Transverse colon (tissue), 4 donors: ENCODE measurements at regions not wholly inside any gene's neighbourhood (a gene's known extent, or its start where the extent isn't known, plus 50 kb on each side); places are given as distances from the start of the nearest gene placed in this dataset.
"Not testable (repeated sequence)": the region's sequence is repeated elsewhere in the genome, so short reads cannot be mapped to it uniquely, and the experiment has no call there.

Experiments used
- DNase-seq: peaks from one replicate; pipeline ENCODE4 v3.0.0-alpha.2; 2019
- H3K27ac ChIP-seq, 4 donors: fragments of 200-600 bp; sonication (generic); 2 replicates each; pipeline ENCODE4 v1.5.1; 2016 to 2018; ENCODE audit warnings: inconsistent platforms in 4 of 4
- H3K27me3 ChIP-seq: fragments of 200-600 bp; sonication (generic); 2 replicates; pipeline ENCODE4 v1.5.1; 2017; ENCODE audit warnings: inconsistent platforms
- H3K36me3 ChIP-seq, 4 donors: fragments of 200-600 bp; sonication (generic); 2 replicates each; pipeline ENCODE4 v1.5.1; 2017 to 2019; ENCODE audit warnings: inconsistent platforms in 4 of 4
- H3K4me1 ChIP-seq, 4 donors: fragments of 200-600 bp; sonication (generic); 2 replicates each; pipeline ENCODE4 v1.5.1; 2017 to 2020; ENCODE audit warnings: inconsistent platforms in 4 of 4
- H3K4me3 ChIP-seq, 4 donors: fragments of 200-600 bp; sonication (generic); 1 replicate in 1 of 4; 2 replicates in 3 of 4; pipeline versions ENCODE4 v1.5.1 to v1.6.1; 2017 to 2019; ENCODE audit warnings: inconsistent platforms in 4 of 4
- H3K9me3 ChIP-seq, 2 donors: fragments of 200-600 bp; sonication (generic); 2 replicates each; pipeline ENCODE4 v1.5.1; 2017 to 2019; ENCODE audit warnings: inconsistent platforms in 2 of 2
- CTCF ChIP-seq, 5 experiments: fragments of 200-600 bp in 3 of 5; fragments of 450-650 bp in 2 of 5; sonication (generic) in 3 of 5; IDR thresholded peaks; 1 replicate in 2 of 5; 2 replicates in 3 of 5; pipeline ENCODE4 v1.5.1; 2016 to 2017; ENCODE audit warnings: antibody characterized with exemption in 5 of 5, inconsistent platforms in 3 of 5, mild to moderate bottlenecking in 2 of 5, moderate library complexity in 1 of 5
- EP300 ChIP-seq: sonication (generic); formaldehyde crosslinking; IDR thresholded peaks from one replicate; pipeline ENCODE4 v1.6.1; 2017; ENCODE audit warnings: antibody characterized with exemption, low read depth
- POLR2A ChIP-seq: fragments of 450-650 bp; IDR thresholded peaks from one replicate; pipeline ENCODE4 v1.6.1; 2016; ENCODE audit warnings: antibody characterized with exemption, mild to moderate bottlenecking, moderate library complexity
- POLR2AphosphoS5 ChIP-seq, 3 donors: sonication (generic); formaldehyde crosslinking; IDR thresholded peaks; one replicate each; pipeline ENCODE4 v1.6.1; 2016; ENCODE audit warnings: antibody characterized with exemption in 3 of 3
- WGBS, 2 donors: methylation state at CpG; one replicate each; pipeline ENCODE4 v1.1.5; 2018; ENCODE audit warnings: low coverage in 1 of 2; 5-methylcytosine and 5-hydroxymethylcytosine counted together
- in situ Hi-C, 4 donors: fragments of 200-750 bp; cut with MboI; loops; one replicate each; pipeline versions ENCODE4 v1.15.0 to v1.15.1; 2017; ENCODE audit warnings: low sequenced_read_pairs in 3 of 4, low pct_ligation_motif_present in 1 of 4, low pct_unique_long_range_greater_than_20kb in 1 of 4
- intact Hi-C: fragments of 100-400 bp; cut with DNase I; formaldehyde crosslinking; loops from one replicate; pipeline ENCODE4 v1.15.1; 2023; ENCODE audit warnings: low total_unique reads

- Histone ChIP-seq H3K4me3 (no peak overlapping the region), H3K27ac (no peak overlapping the region), H3K36me3 (no peaks in the 10 kb centered on the region), H3K27me3 (no peaks in the 10 kb centered on the region), H3K9me3 (no peaks in the 10 kb centered on the region), H3K4me1 (no peaks in the 10 kb centered on the region)
- WGBS, 2 donors: 83 to 89% methylated on average over 4 of the region's 4 CpGs
- in situ Hi-C loops: no loop called here
- no peak for TF ChIP-seq CTCF (IDR thresholded peaks at IDR 0.05)
- no peak for DNase-seq
- intact Hi-C loops: no loop called here
These were observed 144.8 kb upstream of the MON1B start for GRCh38 chr16:77046206-77046605.

GRCh38 chr16:77048085-77048484 lies 142.9 kb upstream of the MON1B start:
- in situ Hi-C loops: no loop called here
- Histone ChIP-seq H3K36me3 (no peaks in the 10 kb centered on the region), H3K4me1 (no peaks in the 10 kb centered on the region), H3K27ac (no peak overlapping the region), H3K9me3 (no peaks in the 10 kb centered on the region), H3K4me3 (no peak overlapping the region), H3K27me3 (no peaks in the 10 kb centered on the region)
- intact Hi-C loops: no loop called here
- no peak for TF ChIP-seq POLR2AphosphoS5 (IDR thresholded peaks at IDR 0.05)
- no peak for TF ChIP-seq POLR2A
- TF ChIP-seq CTCF (IDR thresholded peaks at IDR 0.05): no peak
- TF ChIP-seq EP300: no peak
- no peak for DNase-seq

- TF ChIP-seq POLR2A: no peak
- TF ChIP-seq POLR2AphosphoS5 (IDR thresholded peaks at IDR 0.05): no peak
- no peak for TF ChIP-seq EP300
- no peak for TF ChIP-seq CTCF (IDR thresholded peaks at IDR 0.05)
- Histone ChIP-seq H3K36me3 (no peaks in the 10 kb centered on the region), H3K27ac (no peak overlapping the region), H3K4me1 (no peaks in the 10 kb centered on the region), H3K27me3 (no peaks in the 10 kb centered on the region), H3K9me3 (no peaks in the 10 kb centered on the region), H3K4me3 (no peak overlapping the region)
- intact Hi-C loops (no loop called here), in situ Hi-C loops (no loop called here)
- DNase-seq: no peak
- 53 to 74% methylated on average over 3 to 4 of the region's 4 CpGs for WGBS, 2 donors
These were observed 141.4 kb upstream of the MON1B start for GRCh38 chr16:77049577-77049976.

GRCh38 chr16:77056597-77056996 lies 134.4 kb upstream of the MON1B start:
- H3K27ac ChIP-seq, H3K9me3 ChIP-seq, H3K4me1 ChIP-seq, DNase-seq, in situ Hi-C loops, H3K4me3 ChIP-seq, H3K27me3 ChIP-seq, H3K36me3 ChIP-seq, intact Hi-C loops: not testable (repeated sequence)

GRCh38 chr16:77057161-77057774 lies 133.7 kb upstream of the MON1B start:
- Histone ChIP-seq H3K36me3 (no peaks in the 10 kb centered on the region), H3K4me3 (no peak overlapping the region), H3K27ac (no peak overlapping the region), H3K9me3 (no peaks in the 10 kb centered on the region), H3K27me3 (no peaks in the 10 kb centered on the region), H3K4me1 (no peaks in the 10 kb centered on the region)
- in situ Hi-C loops (no loop called here), intact Hi-C loops (no loop called here)
- 57 to 63% methylated on average over 4 to 7 of the region's 7 CpGs for WGBS, 2 donors
- DNase-seq: no peak
- no peak for TF ChIP-seq EP300
- no peak for TF ChIP-seq CTCF (IDR thresholded peaks at IDR 0.05)
- no peak for TF ChIP-seq POLR2A
- TF ChIP-seq POLR2AphosphoS5 (IDR thresholded peaks at IDR 0.05): no peak
